HG03432 (cell line): ENCODE measurements at regions not wholly inside any gene's neighbourhood (a gene's known extent, or its start where the extent isn't known, plus 50 kb on each side); places are given as distances from the start of the nearest gene placed in this dataset.

Source experiments
- ATAC-seq: cut with Tn5 transposase; IDR thresholded peaks from one replicate; pipeline ENCODE4 v1.9.1; 2021; ENCODE audit warnings: mild to moderate bottlenecking, moderate library complexity; ENCODE audit not compliant: unreplicated experiment

- no peak for ATAC-seq
Observed at GRCh38 chr14:85428926-85429325, 101.0 kb upstream of the FLRT2 start.

GRCh38 chr14:85437148-85437547, 92.8 kb upstream of the FLRT2 start:
- ATAC-seq = no peak

DNA sequence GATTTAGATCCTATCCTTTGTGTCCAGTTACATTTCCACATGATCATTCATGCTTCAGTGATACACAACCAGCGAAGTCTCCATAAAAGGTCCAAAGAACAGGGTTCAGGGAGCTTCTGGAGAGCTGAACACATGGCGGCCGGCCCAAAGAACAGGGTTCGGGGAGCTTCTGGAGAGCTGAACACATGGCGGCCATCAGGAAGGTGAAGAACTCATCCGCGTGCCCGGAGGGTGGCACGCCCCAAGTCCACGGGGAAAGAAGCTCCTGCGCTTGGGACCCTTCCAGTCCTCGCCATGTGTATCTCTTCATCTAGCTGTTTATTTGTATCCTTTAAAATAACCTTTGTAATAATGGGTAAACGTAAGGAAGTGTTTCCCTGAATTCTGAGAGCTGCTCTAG, 91.9 kb upstream of the FLRT2 start:
- ATAC-seq = no peak

DNA sequence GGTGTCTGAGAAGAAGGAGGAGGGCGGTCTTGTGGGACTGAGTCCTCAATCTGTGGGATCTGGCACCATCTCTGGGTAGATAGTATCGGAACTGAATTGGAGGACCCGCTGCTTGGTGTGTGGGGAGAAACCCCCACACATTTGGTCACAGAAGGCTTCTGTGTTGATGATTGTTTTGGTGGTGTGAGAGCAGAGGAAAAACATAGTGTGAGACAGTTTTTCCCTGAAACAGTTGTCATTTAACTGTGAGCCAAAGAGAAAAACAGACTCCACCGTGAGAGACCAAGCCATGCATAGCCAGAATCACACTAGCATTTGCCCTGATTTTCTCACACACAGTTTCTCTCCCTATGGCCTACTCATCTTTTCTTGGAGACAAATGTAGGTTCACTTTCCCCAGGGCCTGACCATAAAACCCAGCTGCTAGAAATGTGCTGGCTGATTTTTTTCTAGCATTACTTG, 91.4 kb upstream of the FLRT2 start:
- no peak for ATAC-seq

DNA sequence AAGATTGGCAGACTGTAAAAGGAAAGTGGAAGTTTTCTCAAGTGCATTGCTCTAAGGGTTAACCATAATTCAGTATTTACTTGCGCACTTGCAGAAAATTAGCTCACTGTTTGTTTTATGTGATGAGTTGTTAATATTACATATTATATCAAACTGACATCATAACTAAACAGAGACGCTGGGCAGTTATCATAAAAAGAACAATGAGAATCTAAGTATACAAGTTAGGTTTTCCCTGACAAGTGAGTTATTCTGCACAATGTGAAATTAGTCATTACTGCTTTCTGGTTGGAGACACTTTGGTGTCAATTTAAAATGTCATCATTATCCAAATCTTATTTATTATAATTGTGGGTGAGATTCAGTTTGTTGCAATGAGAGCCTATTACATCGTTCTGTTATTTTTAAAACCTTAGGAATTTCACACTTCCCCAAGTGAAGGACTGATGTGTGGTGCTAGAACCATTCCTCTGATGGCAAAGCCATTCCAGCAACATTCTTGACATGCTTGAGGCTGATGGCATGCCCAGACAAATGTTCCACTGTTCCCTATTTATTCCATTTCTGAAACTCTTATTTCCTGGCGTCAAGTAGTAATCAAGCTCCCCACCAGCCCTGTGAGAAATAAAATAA, 90.1 kb upstream of the FLRT2 start:
- ATAC-seq = no peak

- ATAC-seq = no peak
Observed at GRCh38 chr14:85441909-85442643, 87.9 kb upstream of the FLRT2 start.

DNA sequence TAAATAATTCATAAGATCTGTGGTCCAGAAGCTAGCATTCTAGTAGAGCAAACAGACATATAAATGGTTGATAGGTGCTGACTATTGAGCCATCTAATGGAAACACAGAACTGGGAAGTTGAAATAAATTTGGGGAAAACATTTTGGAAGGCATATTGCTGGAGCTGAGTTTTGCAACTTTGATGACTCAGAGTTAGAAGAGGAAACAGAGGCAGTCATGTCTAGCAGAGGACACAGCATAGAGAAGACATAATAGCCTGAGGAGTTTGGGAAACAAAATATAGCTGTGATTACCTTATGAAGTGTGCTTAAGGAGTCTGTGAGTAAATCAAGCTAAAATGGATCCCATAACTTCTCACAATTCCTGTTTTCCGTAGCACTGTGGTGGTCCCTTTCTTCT, 86.9 kb upstream of the FLRT2 start:
- no peak for ATAC-seq

GRCh38 chr14:85444635-85445034, 85.3 kb upstream of the FLRT2 start:
- no peak for ATAC-seq

- ATAC-seq = no peak
Observed at GRCh38 chr14:85445151-85445795, 84.7 kb upstream of the FLRT2 start.

- no peak for ATAC-seq
Observed at GRCh38 chr14:85447883-85448282, 82.1 kb upstream of the FLRT2 start.

- ATAC-seq = no peak
Observed at GRCh38 chr14:85451421-85451820, 78.5 kb upstream of the FLRT2 start.

DNA sequence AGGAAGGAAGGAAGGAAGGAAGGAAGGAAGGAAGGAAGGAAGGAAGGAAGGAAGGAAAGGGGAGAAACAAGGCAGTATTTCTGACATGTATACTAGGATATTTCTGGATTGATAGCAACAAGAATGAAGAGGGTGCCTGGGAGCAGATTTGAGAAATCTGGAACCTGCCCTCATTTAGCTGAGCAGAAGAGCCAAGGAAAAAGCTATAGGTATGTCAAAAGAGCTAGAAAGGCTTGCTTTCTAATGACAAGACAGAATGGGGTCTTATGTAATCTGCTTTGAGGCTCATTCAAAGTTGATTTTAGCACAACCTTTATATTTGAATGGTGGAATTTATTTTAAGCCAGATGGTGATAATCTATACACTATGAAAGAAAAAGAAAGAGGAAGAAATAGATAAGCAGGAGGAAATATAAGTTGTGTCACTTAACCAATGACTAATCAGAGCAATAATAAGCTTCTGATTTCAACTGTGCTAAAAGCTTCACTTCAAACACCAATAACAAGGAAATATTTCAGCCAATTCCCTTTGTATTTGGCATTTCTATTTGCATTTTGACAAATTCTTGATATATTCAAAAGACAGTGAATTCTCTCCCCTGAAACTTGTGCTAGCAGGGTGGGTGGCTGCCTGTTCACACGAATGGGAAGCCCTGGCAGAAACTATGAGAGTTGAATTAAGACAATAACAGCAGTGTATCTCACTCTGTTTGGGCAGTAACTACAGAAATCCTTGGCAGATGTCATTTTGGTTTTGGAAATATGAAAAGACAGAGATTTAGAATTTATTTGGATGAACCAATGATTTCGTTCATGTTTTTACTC, 76.3 kb upstream of the FLRT2 start:
- ATAC-seq = no peak

GRCh38 chr14:85454226-85454813, 75.6 kb upstream of the FLRT2 start:
- no peak for ATAC-seq

DNA sequence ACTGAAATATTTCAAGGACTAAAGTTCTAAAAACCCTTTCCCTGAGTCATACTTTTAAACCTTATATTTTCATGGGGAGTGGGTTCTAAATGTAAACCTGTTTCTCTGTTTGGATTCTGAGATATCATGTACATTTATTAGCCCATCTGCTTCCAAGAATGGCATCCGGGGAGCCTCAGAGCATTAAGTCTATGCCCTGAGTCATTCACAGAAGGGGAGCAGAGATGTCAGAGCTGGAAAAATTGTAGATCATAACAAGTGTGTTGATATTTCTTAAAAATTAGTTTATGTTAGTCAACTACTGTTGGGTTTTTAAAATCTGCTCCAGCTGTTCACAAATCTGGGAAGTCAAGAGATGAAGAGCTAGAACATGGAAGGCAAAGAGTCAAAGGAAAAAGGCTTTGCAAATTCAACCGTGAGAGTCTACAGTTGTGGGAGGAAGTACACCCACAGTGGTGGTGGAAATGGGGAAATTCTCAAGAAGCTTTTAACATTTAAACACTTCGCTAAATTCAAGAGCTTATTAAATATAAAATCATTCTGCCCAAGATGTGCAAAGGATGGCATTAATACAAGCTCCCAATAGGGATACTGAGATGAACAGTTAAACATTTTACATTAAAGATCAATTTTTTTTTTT, 70.5 kb upstream of the FLRT2 start:
- ATAC-seq = no peak

DNA sequence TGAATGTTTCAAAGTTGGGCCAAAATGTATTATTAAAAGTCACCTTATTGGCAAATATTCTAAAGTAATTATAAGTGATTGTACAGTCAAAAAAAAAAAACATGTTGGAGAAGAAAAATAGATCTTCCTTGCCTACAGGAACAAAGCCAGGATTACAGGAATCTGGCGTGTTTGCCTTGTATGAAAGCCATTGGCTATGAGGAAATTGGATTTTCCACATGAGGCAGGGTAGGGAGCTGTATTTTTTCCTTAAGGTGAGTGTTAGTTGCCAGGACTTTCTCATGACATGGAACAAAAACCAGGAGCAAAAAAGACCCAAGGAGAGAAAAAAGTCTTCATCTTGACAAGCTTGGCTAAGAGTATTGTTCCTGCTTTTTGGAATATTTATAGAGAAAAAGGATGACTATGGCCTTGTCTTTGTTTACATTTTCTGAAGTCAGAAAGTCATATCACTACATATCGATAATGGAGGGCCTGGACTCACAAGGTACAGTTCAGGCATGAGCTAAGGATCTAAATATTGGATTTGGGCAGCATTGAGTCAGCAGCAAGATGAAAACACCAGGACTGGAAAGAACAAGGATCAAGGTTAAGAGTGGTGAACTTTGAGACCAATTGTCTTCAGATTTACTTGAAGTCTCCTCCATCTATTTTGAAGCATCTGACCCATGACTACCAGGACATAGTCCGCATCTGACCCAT, 68.4 kb upstream of the FLRT2 start:
- ATAC-seq = no peak

- ATAC-seq = no peak
Observed at GRCh38 chr14:85463512-85463911, 66.4 kb upstream of the FLRT2 start.

DNA sequence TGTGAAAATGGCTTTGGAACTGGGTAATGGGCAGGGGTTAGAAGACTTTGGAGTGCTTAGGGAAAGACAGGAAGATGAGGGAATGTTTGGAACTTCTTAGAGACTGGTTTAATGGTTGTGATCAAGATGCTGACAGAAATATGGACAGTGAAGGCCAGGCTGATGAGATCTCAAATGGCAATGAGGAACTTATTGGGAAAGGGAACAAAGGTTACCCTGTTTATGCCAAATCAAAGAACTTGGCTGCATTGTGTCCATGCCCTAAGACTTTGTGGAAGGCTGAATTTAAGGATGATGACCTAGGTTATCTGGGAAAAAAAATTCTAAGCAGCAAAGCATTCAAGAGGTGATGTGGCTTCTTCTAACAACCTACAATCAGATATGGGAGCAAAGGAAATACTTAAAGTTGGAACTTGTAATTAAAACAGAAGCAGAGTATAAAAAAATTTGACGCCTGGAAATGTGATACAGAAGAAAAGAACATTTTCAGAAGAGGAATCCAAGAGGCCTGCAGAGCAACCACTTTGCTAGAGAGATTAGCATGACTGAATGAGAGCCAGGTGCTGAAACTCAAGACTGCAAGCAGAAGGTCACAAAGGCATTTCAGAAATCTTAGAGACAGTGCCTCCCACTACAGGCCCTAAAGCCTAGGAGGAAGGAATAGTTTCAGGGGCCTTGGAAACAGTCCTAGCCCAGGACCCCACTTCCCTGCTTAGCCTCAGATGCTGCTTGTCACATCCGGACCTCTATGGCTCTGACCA, 65.6 kb upstream of the FLRT2 start:
- no peak for ATAC-seq

GRCh38 chr14:85466678-85467077, 63.3 kb upstream of the FLRT2 start:
- ATAC-seq = no peak

GRCh38 chr14:85468816-85469215, 61.1 kb upstream of the FLRT2 start:
- ATAC-seq = no peak
